HepG2 (cell line): ENCODE measurements at regions not wholly inside any gene's neighbourhood (a gene's known extent, or its start where the extent isn't known, plus 50 kb on each side); places are given as distances from the start of the nearest gene placed in this dataset.

Source experiments
- ATAC-seq: fragments of 200-7000 bp; cut with Tn5 transposase; 3 replicates; pipeline ENCODE4 v1.9.1; 2020; ENCODE audit warnings: mild to moderate bottlenecking, moderate library complexity
- BruUV-seq: library from RNA; stranded (reverse); fragments of 400-500 nt; replicated peaks from 2 replicates; lab custom pipeline; 2021; lab: Mats Ljungman, UMichigan
- CTCF ChIA-PET: fragments of 300-600 bp; formaldehyde crosslinking; extraction: SDS; loops from one replicate; lab custom pipeline; 2021; ENCODE audit warnings: low total read pairs, inconsistent platforms, low intra/inter-chr PET ratio; lab: Yijun Ruan, JAX
- POLR2A ChIA-PET: fragments of 350-600 bp; sonication (Branson Sonifier 250); formaldehyde crosslinking; loops from one replicate; lab custom pipeline; 2020; ENCODE audit warnings: antibody characterized with exemption, inconsistent platforms; lab: Yijun Ruan, JAX
- DNase-seq: peaks from one replicate; pipeline ENCODE4 v3.0.0-alpha.2; 2015; ENCODE audit warnings: low spot score
- FAIRE-seq: peaks from 3 replicates; lab custom pipeline; 2011; peaks lifted over from hg19 to GRCh38; lab: Jason Lieb, UNC
- H2AFZ ChIP-seq: one replicate; pipeline ENCODE4 v1.6.1; 2011; ENCODE audit warnings: low read length, inconsistent platforms
- H3K27ac ChIP-seq: fragments of 300-600 bp; 3 replicates; pipeline ENCODE4 v1.8.0; 2011; ENCODE audit warnings: mixed run types, mild to moderate bottlenecking, mixed read lengths, low read length, inconsistent platforms; ENCODE audit not compliant: insufficient read depth; ENCODE audit errors: extremely low read length
- H3K27me3 ChIP-seq, 2 experiments: fragments of 200-600 bp in 1 of 2; 2 replicates in 1 of 2; 3 replicates in 1 of 2; pipeline versions ENCODE4 v1.6.0 to v1.8.0; 2011; ENCODE audit warnings: low read length in 2 of 2, mild to moderate bottlenecking in 2 of 2, moderate library complexity in 2 of 2, inconsistent platforms in 1 of 2; ENCODE audit not compliant: insufficient read depth in 2 of 2, control insufficient read depth in 1 of 2
- H3K36me3 ChIP-seq, 2 experiments: fragments of 200-600 bp in 1 of 2; replicated peaks in 1 of 2; 2 replicates in 1 of 2; 3 replicates in 1 of 2; pipeline versions ENCODE4 v1.5.1 to v1.8.0; 2011; ENCODE audit warnings: low read length in 2 of 2, inconsistent platforms in 1 of 2; ENCODE audit not compliant: insufficient read depth in 2 of 2, control insufficient read depth in 1 of 2
- H3K4me1 ChIP-seq: 2 replicates; pipeline ENCODE4 v1.5.1; 2012; ENCODE audit warnings: low read length, inconsistent platforms; ENCODE audit not compliant: insufficient read depth
- H3K4me2 ChIP-seq: 2 replicates; pipeline ENCODE4 v1.6.0; 2011; ENCODE audit warnings: low read depth, low read length, inconsistent platforms
- H3K4me3 ChIP-seq, 3 experiments: fragments of 200-600 bp in 1 of 3; sonication (generic), shearing (Covaris generic) in 1 of 3; replicated peaks in 1 of 3; 2 replicates each; pipeline ENCODE4 v1.5.1; 2011 to 2016; ENCODE audit warnings: low read length in 3 of 3, inconsistent platforms in 2 of 3, low read depth in 2 of 3, mild to moderate bottlenecking in 2 of 3, control low read depth in 1 of 3, mixed read lengths in 1 of 3; ENCODE audit not compliant: insufficient read depth in 1 of 3
- H3K79me2 ChIP-seq: one replicate; pipeline ENCODE4 v1.6.1; 2011; ENCODE audit warnings: low read length, inconsistent platforms; ENCODE audit not compliant: insufficient read depth
- H3K9ac ChIP-seq: 2 replicates; pipeline ENCODE4 v1.6.0; 2011; ENCODE audit warnings: mild to moderate bottlenecking, low read depth, low read length, inconsistent platforms; ENCODE audit not compliant: insufficient read depth
- H3K9me3 ChIP-seq: 2 replicates; pipeline ENCODE4 v1.5.1; 2012; ENCODE audit warnings: mild to moderate bottlenecking, low read length
- H4K20me1 ChIP-seq: 2 replicates; pipeline ENCODE4 v1.6.0; 2011; ENCODE audit warnings: inconsistent platforms, mild to moderate bottlenecking, low read length, moderate library complexity; ENCODE audit not compliant: insufficient read depth
- GLI4 ChIP-seq: sonication (generic); formaldehyde crosslinking; IDR thresholded peaks from 2 replicates; pipeline ENCODE4 v1.5.1; 2020; ENCODE audit warnings: missing genetic modification reagents, mild to moderate bottlenecking, moderate library complexity, borderline replicate concordance
- HIVEP1 ChIP-seq: sonication (generic); formaldehyde crosslinking; IDR thresholded peaks from 2 replicates; pipeline ENCODE4 v1.4.0; 2020; ENCODE audit warnings: mild to moderate bottlenecking, missing genetic modification reagents
- HMGA1 ChIP-seq: sonication (generic); formaldehyde crosslinking; conservative IDR thresholded peaks from 2 replicates; pipeline ENCODE4 v1.4.0; 2020; ENCODE audit warnings: missing genetic modification reagents
- IRF2 ChIP-seq: IDR thresholded peaks from 2 replicates; pipeline ENCODE4 v1.6.1; 2018; ENCODE audit warnings: missing genetic modification reagents, missing compliant biosample characterization
- KDM1A ChIP-seq: IDR thresholded peaks from 2 replicates; pipeline ENCODE4 v1.6.1; 2016; ENCODE audit warnings: missing compliant biosample characterization
- KMT2B ChIP-seq: IDR thresholded peaks from 2 replicates; pipeline ENCODE4 v1.6.1; 2016; ENCODE audit warnings: missing genetic modification reagents, missing compliant biosample characterization
- ZFP90 ChIP-seq: sonication (generic); formaldehyde crosslinking; IDR thresholded peaks from 2 replicates; pipeline ENCODE4 v1.8.0; 2022; ENCODE audit warnings: missing genetic modification reagents, mild to moderate bottlenecking, inconsistent platforms, borderline replicate concordance
- ZNF317 ChIP-seq: sonication (generic); formaldehyde crosslinking; IDR thresholded peaks from 2 replicates; pipeline ENCODE4 v1.5.0; 2020; ENCODE audit warnings: mild to moderate bottlenecking, missing genetic modification reagents
- ZNF644 ChIP-seq: IDR thresholded peaks from 2 replicates; pipeline ENCODE4 v1.6.1; 2016; ENCODE audit warnings: low read depth
- WGBS: methylation state at CpG from one replicate; pipeline ENCODE4 v1.1.6; 2017; ENCODE audit warnings: low lambda C conversion rate; 5-methylcytosine and 5-hydroxymethylcytosine counted together
- in situ Hi-C: cut with HindIII; loops from 2 replicates; pipeline ENCODE4 v1.10.0; 2017; ENCODE audit warnings: low pct_unique_long_range_greater_than_20kb; ENCODE audit not compliant: extremely low pct_ligation_motif_present
- intact Hi-C: fragments of 100-400 bp; cut with micrococcal nuclease; formaldehyde crosslinking; loops from one replicate; pipeline ENCODE4 v1.10.0; 2022; ENCODE audit not compliant: unreplicated experiment

GRCh38 chr4:37071576-37071975, 173.0 kb upstream of the NWD2 start (continued):
- TF ChIP-seq GLI4 (CRISPR knock-in tag) (no peak), HMGA1 (CRISPR knock-in tag) (no peak), ZFP90 (CRISPR knock-in tag) (no peak), KMT2B (CRISPR knock-in tag) (no peak), ZNF644 (CRISPR knock-in tag) (no peak)

- CTCF ChIA-PET: no interaction called here
- DNase-seq (no peak), ATAC-seq (no peak), FAIRE-seq (no peak)
- Histone ChIP-seq H3K9me3 (no peaks in the 10 kb centered on the region), H3K4me2 (peak overlapping the region; percentile 23; the same call in 1 of the 2 replicates), H3K4me1 (no peaks in the 10 kb centered on the region), H3K9ac (no peak overlapping the region), H3K36me3 (no peaks in the 10 kb centered on the region), H3K27me3 (no peaks in the 10 kb centered on the region), H3K27ac (no peak overlapping the region), H3K4me3 (no peak overlapping the region), H3K79me2 (no peaks in the 10 kb centered on the region), H2AFZ (no peak overlapping the region)
- BruUV-seq: no TSS peak
- intact Hi-C loops: no loop called here
- WGBS: 63% methylated on average over 10 of the region's 10 CpGs
- TF ChIP-seq IRF2 (CRISPR knock-in tag) (peak; percentile 53; the same call in 1 of the 2 replicates), HIVEP1 (CRISPR knock-in tag) (no peak)
- TF ChIP-seq, all 625 proteins: peak for 1
- in situ Hi-C loops: no loop called here
- no peaks in the 10 kb centered on the region for H4K20me1 ChIP-seq
- POLR2A ChIA-PET: no interaction called here
Measured at GRCh38 chr4:37073226-37073840, 171.2 kb upstream of the NWD2 start.

GRCh38 chr4:37082912-37083311, 161.6 kb upstream of the NWD2 start:
- H3K4me1 ChIP-seq: no peaks in the 10 kb centered on the region
- no peak overlapping the region for H3K9ac ChIP-seq
- no peak for DNase-seq
- ChIA-PET CTCF (no interaction called here), POLR2A (no interaction called here)
- H3K4me3 ChIP-seq: no peak overlapping the region
- no peak overlapping the region for H3K27ac ChIP-seq
- no peak overlapping the region for H2AFZ ChIP-seq
- intact Hi-C loops (no loop called here), in situ Hi-C loops (no loop called here)
- H3K4me2 ChIP-seq: no peak overlapping the region
- BruUV-seq: no TSS peak
- H4K20me1 ChIP-seq: no peaks in the 10 kb centered on the region
- FAIRE-seq: no peak
- 3% methylated on average over 2 of the region's 2 CpGs for WGBS
- no peaks in the 10 kb centered on the region for H3K9me3 ChIP-seq
- H3K36me3 ChIP-seq: no peaks in the 10 kb centered on the region
- no peaks in the 10 kb centered on the region for H3K27me3 ChIP-seq
- peak; percentile 96 for TF ChIP-seq ZNF317 (CRISPR knock-in tag)
- TF ChIP-seq KDM1A (CRISPR knock-in tag): no peak
- H3K79me2 ChIP-seq: no peaks in the 10 kb centered on the region
- ATAC-seq: no peak
